Mesendoderm (in vitro differentiated cells): ENCODE measurements at regions not wholly inside any gene's neighbourhood (a gene's known extent, or its start where the extent isn't known, plus 50 kb on each side); places are given as distances from the start of the nearest gene placed in this dataset.
A peak's percentile ranks its signal among the peaks of the same experiment; 100 is the strongest.

Source experiments
- DNase-seq: peaks from one replicate; pipeline ENCODE4 v3.0.0; 2013
- H2AK5ac ChIP-seq: 2 replicates; pipeline ENCODE4 v1.6.1; 2013; ENCODE audit warnings: low read length, inconsistent platforms
- H2BK120ac ChIP-seq: 2 replicates; pipeline ENCODE4 v1.6.1; 2013; ENCODE audit warnings: low read depth, mild to moderate bottlenecking, low read length, moderate library complexity, mixed read lengths
- H2BK15ac ChIP-seq: replicated peaks from 2 replicates; pipeline ENCODE4 v1.6.1; 2013; ENCODE audit warnings: low read depth, mild to moderate bottlenecking, moderate library complexity
- H2BK5ac ChIP-seq: 2 replicates; pipeline ENCODE4 v1.6.1; 2013; ENCODE audit warnings: low read length, inconsistent platforms
- H3K18ac ChIP-seq: 2 replicates; pipeline ENCODE4 v1.6.1; 2013; ENCODE audit warnings: mild to moderate bottlenecking, low read length, mixed read lengths
- H3K23ac ChIP-seq: one replicate; pipeline ENCODE4 v1.6.1; 2013; ENCODE audit warnings: low read length
- H3K27ac ChIP-seq: 2 replicates; pipeline ENCODE4 v1.5.1; 2013; ENCODE audit warnings: low read depth, mild to moderate bottlenecking, inconsistent platforms, low read length, moderate library complexity
- H3K27me3 ChIP-seq: 2 replicates; pipeline ENCODE4 v1.6.1; 2013; ENCODE audit warnings: low read length, control low read depth, mild to moderate bottlenecking, inconsistent platforms; ENCODE audit not compliant: insufficient read depth, poor library complexity
- H3K36me3 ChIP-seq: 2 replicates; pipeline ENCODE4 v1.6.1; 2013; ENCODE audit warnings: low read length, inconsistent platforms; ENCODE audit not compliant: control insufficient read depth, insufficient read depth
- H3K4ac ChIP-seq: one replicate; pipeline ENCODE4 v1.6.1; 2013; ENCODE audit warnings: low read depth, mild to moderate bottlenecking, low read length, moderate library complexity
- H3K4me1 ChIP-seq: 2 replicates; pipeline ENCODE4 v1.6.1; 2013; ENCODE audit warnings: low read depth, low read length, inconsistent platforms; ENCODE audit not compliant: control insufficient read depth
- H3K4me2 ChIP-seq: 2 replicates; pipeline ENCODE4 v1.6.1; 2013; ENCODE audit warnings: low read length
- H3K4me3 ChIP-seq: 2 replicates; pipeline ENCODE4 v1.5.1; 2013; ENCODE audit warnings: mild to moderate bottlenecking, low read length
- H3K56ac ChIP-seq: one replicate; pipeline ENCODE4 v1.6.1; 2013; ENCODE audit warnings: low read length
- H3K79me1 ChIP-seq: 2 replicates; pipeline ENCODE4 v1.6.1; 2013; ENCODE audit warnings: low read length, inconsistent platforms
- H3K79me2 ChIP-seq: 2 replicates; pipeline ENCODE4 v1.6.1; 2013; ENCODE audit warnings: mild to moderate bottlenecking, low read length; ENCODE audit not compliant: control insufficient read depth, insufficient read depth
- H3K9ac ChIP-seq: 2 replicates; pipeline ENCODE4 v1.6.1; 2013; ENCODE audit warnings: low read length, inconsistent platforms
- H4K5ac ChIP-seq: one replicate; pipeline ENCODE4 v1.6.1; 2013; ENCODE audit warnings: low read length
- H4K8ac ChIP-seq: one replicate; pipeline ENCODE4 v1.6.1; 2013; ENCODE audit warnings: low read depth, mild to moderate bottlenecking, control low read depth, low read length, moderate library complexity
- WGBS: extraction: QIAGEN DNeasy Blood & Tissue Kit; methylation state at CpG from one replicate; pipeline ENCODE4 v1.1.7; 2013; ENCODE audit warnings: low lambda C conversion rate, missing lambda C conversion rate; ENCODE audit not compliant: insufficient coverage; ENCODE audit errors: extremely low coverage; 5-methylcytosine and 5-hydroxymethylcytosine counted together

DNA sequence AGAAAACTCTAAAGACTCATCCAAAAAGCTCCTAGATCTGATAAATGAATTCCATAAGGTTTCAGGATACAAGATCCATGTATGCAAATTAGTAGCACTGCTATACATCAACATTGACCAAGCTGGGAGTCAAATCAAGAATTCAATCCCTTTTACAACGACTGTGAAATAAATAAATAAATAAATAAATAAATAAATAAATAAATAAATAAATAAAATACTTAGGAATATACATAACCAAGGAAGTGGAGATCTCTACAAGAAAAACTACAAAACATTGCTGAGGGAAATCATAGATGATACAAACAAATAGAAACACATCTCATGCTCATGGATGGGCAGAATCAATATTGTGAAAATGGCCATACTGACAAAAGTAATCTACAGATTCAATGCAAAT, 132.0 kb upstream of the NRSN1 start:
- WGBS, result no CpG with 5 or more reads among the region's 1 CpG

GRCh38 chr6:24004062-24004461, 122.0 kb upstream of the NRSN1 start:
- no peaks in the 10 kb centered on the region for H3K36me3 ChIP-seq
- no peak overlapping the region for H2BK120ac ChIP-seq
- no peak for DNase-seq
- H2AK5ac ChIP-seq, result no peak overlapping the region
- no peaks in the 10 kb centered on the region for H3K79me1 ChIP-seq
- H3K27me3 ChIP-seq, result no peaks in the 10 kb centered on the region
- no peak overlapping the region for H2BK15ac ChIP-seq
- no CpG with 5 or more reads among the region's 3 CpGs for WGBS
- H3K79me2 ChIP-seq, result no peaks in the 10 kb centered on the region
- no peak overlapping the region for H3K56ac ChIP-seq
- H4K8ac ChIP-seq, result no peak overlapping the region
- H3K4me2 ChIP-seq, result no peak overlapping the region
- no peaks in the 10 kb centered on the region for H3K4me1 ChIP-seq
- H3K18ac ChIP-seq, result no peak overlapping the region
- H4K5ac ChIP-seq, result no peak overlapping the region
- H3K9ac ChIP-seq, result no peak overlapping the region
- no peak overlapping the region for H3K4ac ChIP-seq
- no peak overlapping the region for H3K4me3 ChIP-seq
- no peak overlapping the region for H3K23ac ChIP-seq
- no peak overlapping the region for H2BK5ac ChIP-seq
- no peak overlapping the region for H3K27ac ChIP-seq

More for the DNA sequence above, 132.0 kb upstream of the NRSN1 start:
- H3K23ac ChIP-seq, result no peak overlapping the region
- no peak overlapping the region for H2AK5ac ChIP-seq
- no peak overlapping the region for H3K4me2 ChIP-seq
- no peak overlapping the region for H2BK120ac ChIP-seq
- H3K79me2 ChIP-seq, result no peaks in the 10 kb centered on the region
- H3K18ac ChIP-seq, result no peak overlapping the region
- no peak overlapping the region for H3K4ac ChIP-seq
- no peak overlapping the region for H3K4me3 ChIP-seq
- no peak overlapping the region for H2BK15ac ChIP-seq
- no peak overlapping the region for H3K27ac ChIP-seq
- no peak overlapping the region for H2BK5ac ChIP-seq
- H4K8ac ChIP-seq, result no peak overlapping the region
- DNase-seq, result no peak
- H3K36me3 ChIP-seq, result no peaks in the 10 kb centered on the region
- H3K4me1 ChIP-seq, result no peaks in the 10 kb centered on the region
- no peak overlapping the region for H4K5ac ChIP-seq
- no peaks in the 10 kb centered on the region for H3K27me3 ChIP-seq
- no peaks in the 10 kb centered on the region for H3K79me1 ChIP-seq
- no peak overlapping the region for H3K9ac ChIP-seq
- H3K56ac ChIP-seq, result no peak overlapping the region

DNA sequence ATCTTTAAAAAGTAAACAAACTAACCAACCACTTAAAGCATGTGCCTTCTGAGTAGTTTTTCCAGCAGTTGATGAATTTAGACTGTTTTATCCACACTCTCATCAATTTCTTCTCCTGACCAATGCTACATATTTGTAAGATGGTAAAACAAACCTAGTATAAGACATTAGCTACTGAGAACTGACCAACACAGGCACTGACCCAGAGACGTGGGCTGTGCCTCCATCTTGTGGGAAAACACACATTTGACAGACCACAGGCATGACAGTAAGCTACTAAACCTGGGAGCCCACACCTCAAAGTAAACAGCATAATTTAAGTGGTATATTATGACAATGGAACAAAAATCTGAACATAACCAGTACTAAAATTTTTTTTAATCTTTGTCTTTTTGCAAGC, 121.4 kb upstream of the NRSN1 start:
- Histone ChIP-seq H3K36me3 (no peaks in the 10 kb centered on the region), H3K4ac (no peak overlapping the region), H3K23ac (no peak overlapping the region), H4K5ac (no peak overlapping the region), H4K8ac (no peak overlapping the region), H3K27ac (no peak overlapping the region), H3K79me2 (no peaks in the 10 kb centered on the region), H3K18ac (no peak overlapping the region), H2BK120ac (no peak overlapping the region), H3K79me1 (no peaks in the 10 kb centered on the region), H2AK5ac (no peak overlapping the region), H2BK15ac (no peak overlapping the region), H3K9ac (no peak overlapping the region), H3K27me3 (no peaks in the 10 kb centered on the region), H3K4me1 (no peaks in the 10 kb centered on the region), H3K56ac (no peak overlapping the region), H3K4me3 (no peak overlapping the region), H3K4me2 (no peak overlapping the region), H2BK5ac (no peak overlapping the region)
- WGBS, result no CpG with 5 or more reads among the region's 1 CpG
- DNase-seq, result peak; percentile 9

GRCh38 chr6:24006254-24006653, 119.8 kb upstream of the NRSN1 start:
- Histone ChIP-seq H3K56ac (no peak overlapping the region), H3K9ac (no peak overlapping the region), H3K18ac (no peak overlapping the region), H3K79me2 (no peaks in the 10 kb centered on the region), H3K27ac (no peak overlapping the region), H3K4me1 (no peaks in the 10 kb centered on the region), H2AK5ac (no peak overlapping the region), H2BK15ac (no peak overlapping the region), H2BK120ac (no peak overlapping the region), H3K23ac (no peak overlapping the region), H2BK5ac (no peak overlapping the region), H3K79me1 (no peaks in the 10 kb centered on the region), H3K36me3 (no peaks in the 10 kb centered on the region), H3K27me3 (no peaks in the 10 kb centered on the region), H3K4me3 (no peak overlapping the region), H4K8ac (no peak overlapping the region), H4K5ac (no peak overlapping the region), H3K4me2 (no peak overlapping the region), H3K4ac (no peak overlapping the region)
- DNase-seq, result no peak

- H3K9ac ChIP-seq, result no peak overlapping the region
- no peak overlapping the region for H3K18ac ChIP-seq
- H3K4me1 ChIP-seq, result no peaks in the 10 kb centered on the region
- H3K4me3 ChIP-seq, result no peak overlapping the region
- H3K4ac ChIP-seq, result no peak overlapping the region
- H3K4me2 ChIP-seq, result no peak overlapping the region
- no peaks in the 10 kb centered on the region for H3K79me1 ChIP-seq
- H3K27ac ChIP-seq, result no peak overlapping the region
- no peak overlapping the region for H3K56ac ChIP-seq
- H2BK5ac ChIP-seq, result no peak overlapping the region
- H2BK15ac ChIP-seq, result no peak overlapping the region
- peak; percentile 28 for DNase-seq
- H3K36me3 ChIP-seq, result no peaks in the 10 kb centered on the region
- no CpG with 5 or more reads among the region's 4 CpGs for WGBS
- H3K23ac ChIP-seq, result no peak overlapping the region
- H3K27me3 ChIP-seq, result no peaks in the 10 kb centered on the region
- H4K5ac ChIP-seq, result no peak overlapping the region
- H2AK5ac ChIP-seq, result no peak overlapping the region
- H4K8ac ChIP-seq, result no peak overlapping the region
- no peak overlapping the region for H2BK120ac ChIP-seq
- no peaks in the 10 kb centered on the region for H3K79me2 ChIP-seq
Observed at GRCh38 chr6:24009319-24009718, 116.7 kb upstream of the NRSN1 start.

DNA sequence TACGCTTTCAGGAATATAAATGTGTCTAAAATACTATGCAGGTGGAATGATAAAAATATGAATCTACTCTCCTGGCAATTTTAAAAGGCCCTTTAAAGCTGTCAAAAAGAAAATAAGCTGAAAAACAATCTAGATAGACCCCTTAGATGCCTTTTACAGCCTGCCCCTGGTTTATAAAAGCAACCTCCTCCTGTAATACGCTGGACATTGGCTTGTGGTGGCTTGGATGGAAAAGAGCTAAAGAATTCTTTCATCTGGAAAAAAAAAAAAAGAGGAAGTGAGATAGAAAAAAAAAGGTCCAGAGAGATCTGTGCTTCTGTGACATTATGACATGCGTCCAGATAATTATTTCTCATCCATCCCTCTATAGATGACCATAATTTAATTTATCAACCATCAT, 115.9 kb upstream of the NRSN1 start:
- no peak overlapping the region for H2BK15ac ChIP-seq
- H3K36me3 ChIP-seq, result no peaks in the 10 kb centered on the region
- no peak overlapping the region for H3K56ac ChIP-seq
- no peak overlapping the region for H3K4me3 ChIP-seq
- no peak overlapping the region for H3K4ac ChIP-seq
- H3K4me2 ChIP-seq, result no peak overlapping the region
- H3K27me3 ChIP-seq, result no peaks in the 10 kb centered on the region
- no peaks in the 10 kb centered on the region for H3K4me1 ChIP-seq
- H3K79me1 ChIP-seq, result no peaks in the 10 kb centered on the region
- H3K18ac ChIP-seq, result no peak overlapping the region
- H2AK5ac ChIP-seq, result no peak overlapping the region
- H3K79me2 ChIP-seq, result no peaks in the 10 kb centered on the region
- H2BK120ac ChIP-seq, result no peak overlapping the region
- H4K5ac ChIP-seq, result no peak overlapping the region
- H3K23ac ChIP-seq, result no peak overlapping the region
- H2BK5ac ChIP-seq, result no peak overlapping the region
- no peak overlapping the region for H3K9ac ChIP-seq
- no peak overlapping the region for H4K8ac ChIP-seq
- no peak for DNase-seq
- no peak overlapping the region for H3K27ac ChIP-seq
- no CpG with 5 or more reads among the region's 3 CpGs for WGBS
